HT1080 (cell line): ENCODE measurements at regions not wholly inside any gene's neighbourhood (a gene's known extent, or its start where the extent isn't known, plus 50 kb on each side); places are given as distances from the start of the nearest gene placed in this dataset.

ENCODE experiments used
- DNase-seq: peaks from one replicate; pipeline ENCODE4 v3.0.0-alpha.2; 2015; ENCODE audit warnings: low read depth

DNA sequence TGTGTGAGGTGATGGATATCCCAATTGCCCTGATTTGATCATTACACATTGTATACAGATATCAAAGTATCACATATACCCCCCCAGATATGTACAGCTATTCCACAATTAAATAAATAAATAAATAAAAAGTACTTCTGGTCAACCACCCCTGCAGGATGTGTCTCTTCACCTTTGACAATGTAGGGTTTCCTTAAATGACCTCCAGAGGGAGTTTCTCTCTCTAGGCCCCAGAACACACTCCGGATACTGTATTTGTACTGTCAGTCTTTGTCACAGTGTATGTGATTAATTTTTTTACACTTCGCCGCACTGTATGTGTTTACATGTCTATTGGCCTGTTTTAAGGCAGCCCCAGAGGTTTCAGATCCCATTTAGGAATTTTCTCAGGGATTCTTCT is 123.6 kb downstream of the ADCYAP1R1 start:
- no peak for DNase-seq

DNA sequence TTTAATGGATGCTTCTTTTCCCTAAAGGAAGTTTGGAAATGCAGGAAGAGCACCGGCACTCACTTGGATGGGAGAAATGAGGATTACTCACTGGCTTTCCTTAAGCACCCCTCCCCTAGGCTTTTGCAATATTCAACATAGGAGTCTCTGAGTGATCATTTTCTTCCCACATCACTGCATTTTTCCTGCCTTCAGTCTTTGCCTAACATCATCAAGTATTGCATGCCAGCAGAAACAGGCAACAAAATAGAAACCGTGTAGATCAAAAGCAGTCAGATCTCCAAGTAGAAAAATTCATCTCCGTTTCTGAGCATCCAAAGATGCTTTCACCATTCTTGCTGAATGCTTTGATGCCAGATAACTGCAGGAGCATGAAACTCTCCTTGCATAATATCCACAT is 119.9 kb downstream of the ADCYAP1R1 start:
- no peak for DNase-seq

DNA sequence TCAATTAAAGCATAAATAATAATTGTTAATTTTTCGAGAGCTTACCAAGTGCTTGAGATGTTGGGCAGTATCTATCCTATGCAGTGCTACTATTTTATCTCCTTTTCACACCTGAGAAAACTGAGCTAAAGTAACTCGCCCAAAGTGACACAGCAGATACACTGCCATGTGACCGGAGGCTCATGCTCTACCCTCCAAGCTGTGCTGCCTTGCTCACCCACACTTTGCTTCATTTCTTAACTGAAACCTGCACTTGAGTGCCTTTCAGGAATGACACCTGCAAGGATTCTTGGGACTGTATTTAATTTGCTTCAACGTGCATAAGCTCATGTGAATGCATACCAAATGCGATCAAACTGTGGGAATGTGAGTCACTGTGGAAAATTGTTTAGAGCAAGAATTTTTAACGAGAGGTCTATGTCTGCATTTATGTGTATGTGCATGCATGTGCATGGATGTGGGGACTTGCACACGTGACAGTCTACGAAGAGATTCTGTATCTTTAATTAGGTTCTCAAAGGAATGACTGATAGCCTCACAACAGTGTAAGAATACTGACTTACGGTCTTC is 119.2 kb downstream of the ADCYAP1R1 start:
- DNase-seq = no peak
